IMR-90 (cell line): ENCODE measurements at regions not wholly inside any gene's neighbourhood (a gene's known extent, or its start where the extent isn't known, plus 50 kb on each side); places are given as distances from the start of the nearest gene placed in this dataset.

Source experiments
- ATAC-seq: fragments of 200-7000 bp; cut with Tn5 transposase; 2 replicates; pipeline ENCODE4 v1.9.1; 2020; ENCODE audit warnings: low read depth, mild to moderate bottlenecking, moderate library complexity
- BruUV-seq: library from RNA; stranded (reverse); fragments of 400-500 nt; replicated peaks from 2 replicates; lab custom pipeline; 2021; lab: Mats Ljungman, UMichigan
- CTCF ChIA-PET: fragments of 300-600 bp; formaldehyde crosslinking; extraction: SDS; loops from one replicate; lab custom pipeline; 2021; ENCODE audit warnings: antibody characterized with exemption; lab: Yijun Ruan, JAX
- POLR2A ChIA-PET: fragments of 300-600 bp; sonication (Branson Sonifier 250); formaldehyde crosslinking; loops from one replicate; lab custom pipeline; 2022; ENCODE audit warnings: antibody characterized with exemption; ENCODE audit not compliant: unreplicated experiment; lab: Charles Lee
- DNase-seq: peaks from one replicate; pipeline ENCODE4 v3.0.0; 2013
- H2AFZ ChIP-seq: replicated peaks from 2 replicates; pipeline ENCODE3; 2013; ENCODE audit warnings: low read length, mild to moderate bottlenecking; ENCODE audit not compliant: poor library complexity
- H2AK5ac ChIP-seq: 2 replicates; pipeline ENCODE4 v1.6.1; 2013; ENCODE audit warnings: low read depth, low read length, inconsistent platforms
- H2AK9ac ChIP-seq: replicated peaks from 2 replicates; pipeline ENCODE3; 2013; ENCODE audit warnings: mild to moderate bottlenecking, low read depth, low read length, moderate library complexity; ENCODE audit not compliant: poor library complexity
- H2BK120ac ChIP-seq: 2 replicates; pipeline ENCODE4 v1.6.1; 2013; ENCODE audit warnings: low read depth, low read length, inconsistent platforms
- H2BK15ac ChIP-seq: 3 replicates; pipeline ENCODE4 v1.6.1; 2013; ENCODE audit warnings: low read depth, low read length, inconsistent platforms
- H2BK20ac ChIP-seq: 2 replicates; pipeline ENCODE4 v1.6.1; 2013; ENCODE audit warnings: low read depth, mild to moderate bottlenecking, inconsistent platforms, low read length, moderate library complexity
- H2BK5ac ChIP-seq: 2 replicates; pipeline ENCODE4 v1.6.1; 2013; ENCODE audit warnings: mild to moderate bottlenecking, low read depth, low read length, inconsistent platforms; ENCODE audit not compliant: poor library complexity, severe bottlenecking
- H3K14ac ChIP-seq: replicated peaks from 2 replicates; pipeline ENCODE4 v1.6.1; 2013; ENCODE audit warnings: low read depth, low read length, inconsistent platforms
- H3K18ac ChIP-seq: 2 replicates; pipeline ENCODE4 v1.6.1; 2013; ENCODE audit warnings: low read depth, low read length, control low read depth
- H3K23ac ChIP-seq: 2 replicates; pipeline ENCODE4 v1.6.1; 2013; ENCODE audit warnings: low read depth, low read length, inconsistent platforms
- H3K27ac ChIP-seq: 2 replicates; pipeline ENCODE4 v1.5.1; 2013; ENCODE audit warnings: mild to moderate bottlenecking, control low read depth, low read length; ENCODE audit not compliant: insufficient read depth
- H3K27me3 ChIP-seq: 2 replicates; pipeline ENCODE4 v1.6.1; 2013; ENCODE audit warnings: low read length; ENCODE audit not compliant: control insufficient read depth, insufficient read depth
- H3K36me3 ChIP-seq: 2 replicates; pipeline ENCODE4 v1.6.1; 2013; ENCODE audit warnings: low read length, mixed read lengths; ENCODE audit not compliant: control insufficient read depth, insufficient read depth
- H3K4ac ChIP-seq: 2 replicates; pipeline ENCODE4 v1.6.1; 2013; ENCODE audit warnings: low read depth, low read length, inconsistent platforms
- H3K4me1 ChIP-seq: 2 replicates; pipeline ENCODE4 v1.6.1; 2013; ENCODE audit warnings: low read length, mixed read lengths; ENCODE audit not compliant: control insufficient read depth, insufficient read depth
- H3K4me2 ChIP-seq: 2 replicates; pipeline ENCODE4 v1.6.1; 2013; ENCODE audit warnings: low read depth, mild to moderate bottlenecking, control low read depth, low read length, moderate library complexity
- H3K4me3 ChIP-seq: 2 replicates; pipeline ENCODE4 v1.5.1; 2013; ENCODE audit warnings: low read depth, mild to moderate bottlenecking, control low read depth, low read length, moderate library complexity; ENCODE audit not compliant: insufficient read depth
- H3K56ac ChIP-seq: 2 replicates; pipeline ENCODE4 v1.6.1; 2013; ENCODE audit warnings: low read length, inconsistent platforms; ENCODE audit not compliant: insufficient read depth; ENCODE audit errors: extremely low read depth
- H3K79me1 ChIP-seq, 2 experiments: 2 replicates each; pipeline ENCODE4 v1.6.1; 2013; ENCODE audit warnings: low read length in 2 of 2, inconsistent platforms in 1 of 2, low read depth in 1 of 2
- H3K9ac ChIP-seq: 2 replicates; pipeline ENCODE4 v1.6.1; 2013; ENCODE audit warnings: low read depth, low read length, control low read depth
- H3K9me1 ChIP-seq: 2 replicates; pipeline ENCODE4 v1.6.1; 2013; ENCODE audit warnings: low read length, inconsistent platforms; ENCODE audit not compliant: insufficient read depth
- H3K9me3 ChIP-seq: 2 replicates; pipeline ENCODE4 v1.6.1; 2013; ENCODE audit warnings: low read length; ENCODE audit not compliant: control insufficient read depth, insufficient read depth
- H4K20me1 ChIP-seq: 2 replicates; pipeline ENCODE4 v1.6.1; 2013; ENCODE audit warnings: low read length, inconsistent platforms; ENCODE audit not compliant: insufficient read depth
- H4K5ac ChIP-seq: 2 replicates; pipeline ENCODE4 v1.6.1; 2013; ENCODE audit warnings: mild to moderate bottlenecking, low read depth, low read length, control low read depth
- H4K8ac ChIP-seq, 2 experiments: 2 replicates each; pipeline ENCODE4 v1.6.1; 2013; ENCODE audit warnings: low read depth in 2 of 2, low read length in 2 of 2, control low read depth in 1 of 2, inconsistent platforms in 1 of 2
- H4K91ac ChIP-seq: 2 replicates; pipeline ENCODE4 v1.6.1; 2013; ENCODE audit warnings: low read depth, low read length, inconsistent platforms; ENCODE audit not compliant: insufficient read depth
- BHLHE40 ChIP-seq: fragments of 150-350 bp; IDR thresholded peaks from 2 replicates; pipeline ENCODE4 v1.6.1; 2016; ENCODE audit warnings: mild to moderate bottlenecking, low read depth, low read length
- CEBPB ChIP-seq: IDR thresholded peaks from 2 replicates; pipeline ENCODE4 v1.6.1; 2012; ENCODE audit warnings: low read depth, low read length, improper control_type of control experiment
- CHD1 ChIP-seq: IDR thresholded peaks from 2 replicates; pipeline ENCODE4 v1.6.1; 2012; ENCODE audit warnings: low read depth, low read length, improper control_type of control experiment
- CTCF ChIP-seq: conservative IDR thresholded peaks from 2 replicates; pipeline ENCODE4 v1.5.1; 2012; ENCODE audit warnings: mild to moderate bottlenecking, low read depth, low read length, improper control_type of control experiment
- ELK1 ChIP-seq: fragments of 150-350 bp; IDR thresholded peaks from 2 replicates; pipeline ENCODE4 v1.6.1; 2016; ENCODE audit warnings: low read depth, mild to moderate bottlenecking, low read length, moderate library complexity, borderline replicate concordance
- FOS ChIP-seq: fragments of 150-350 bp; IDR thresholded peaks from 2 replicates; pipeline ENCODE4 v1.6.1; 2016; ENCODE audit warnings: low read depth, low read length
- MAFK ChIP-seq: IDR thresholded peaks from 2 replicates; pipeline ENCODE4 v1.6.1; 2012; ENCODE audit warnings: low read depth, low read length, improper control_type of control experiment
- MAZ ChIP-seq: IDR thresholded peaks from 2 replicates; pipeline ENCODE4 v1.6.1; 2012; ENCODE audit warnings: low read depth, mild to moderate bottlenecking, low read length, improper control_type of control experiment, moderate library complexity, borderline replicate concordance
- MXI1 ChIP-seq: IDR thresholded peaks from 2 replicates; pipeline ENCODE4 v1.6.1; 2012; ENCODE audit warnings: low read depth, mild to moderate bottlenecking, low read length, moderate library complexity, borderline replicate concordance
- NFE2L2 ChIP-seq: fragments of 150-350 bp; IDR thresholded peaks from 2 replicates; pipeline ENCODE4 v1.6.1; 2016; ENCODE audit warnings: low read depth, mild to moderate bottlenecking, low read length
- POLR2A ChIP-seq: IDR thresholded peaks from 2 replicates; pipeline ENCODE4 v1.6.1; 2012; ENCODE audit warnings: mild to moderate bottlenecking, low read depth, low read length
- RAD21 ChIP-seq: IDR thresholded peaks from 2 replicates; pipeline ENCODE4 v1.6.1; 2012; ENCODE audit warnings: low read length, improper control_type of control experiment
- RCOR1 ChIP-seq: IDR thresholded peaks from 2 replicates; pipeline ENCODE4 v1.6.1; 2012; ENCODE audit warnings: mild to moderate bottlenecking, low read length, improper control_type of control experiment; ENCODE audit not compliant: insufficient replicate concordance
- RFX5 ChIP-seq: IDR thresholded peaks from 2 replicates; pipeline ENCODE4 v1.8.0; 2012; ENCODE audit warnings: low read depth, mild to moderate bottlenecking, low read length, moderate library complexity
- SMC3 ChIP-seq: fragments of 150-350 bp; IDR thresholded peaks from 2 replicates; pipeline ENCODE4 v1.6.1; 2016; ENCODE audit warnings: low read depth, mild to moderate bottlenecking, antibody characterized with exemption, low read length, moderate library complexity
- USF2 ChIP-seq: fragments of 150-350 bp; IDR thresholded peaks from 2 replicates; pipeline ENCODE4 v1.6.1; 2017; ENCODE audit warnings: mild to moderate bottlenecking, antibody characterized with exemption, low read length, low read depth
- WGBS, 2 experiments: methylation state at CpG; one replicate each; pipeline versions ENCODE4 v1.1.5 to v1.1.7; 2013; ENCODE audit warnings: missing lambda C conversion rate in 2 of 2; ENCODE audit not compliant: insufficient read length in 1 of 2; ENCODE audit errors: extremely low coverage in 2 of 2; 5-methylcytosine and 5-hydroxymethylcytosine counted together
- dilution Hi-C: fragments of 300-500 bp; cut with HindIII; formaldehyde crosslinking; loops from one replicate; pipeline ENCODE4 v1.14.3; 2018; ENCODE audit warnings: low sequenced_read_pairs; ENCODE audit not compliant: unreplicated experiment
- in situ Hi-C: fragments of 300-500 bp; cut with MboI; formaldehyde crosslinking; loops from 3 replicates; pipeline ENCODE4 v1.14.3; 2019; ENCODE audit warnings: low sequenced_read_pairs, inconsistent platforms, mixed read lengths
- intact Hi-C: fragments of 100-400 bp; cut with micrococcal nuclease; formaldehyde crosslinking; loops from 2 replicates; pipeline ENCODE4 v1.10.0; 2022

DNA sequence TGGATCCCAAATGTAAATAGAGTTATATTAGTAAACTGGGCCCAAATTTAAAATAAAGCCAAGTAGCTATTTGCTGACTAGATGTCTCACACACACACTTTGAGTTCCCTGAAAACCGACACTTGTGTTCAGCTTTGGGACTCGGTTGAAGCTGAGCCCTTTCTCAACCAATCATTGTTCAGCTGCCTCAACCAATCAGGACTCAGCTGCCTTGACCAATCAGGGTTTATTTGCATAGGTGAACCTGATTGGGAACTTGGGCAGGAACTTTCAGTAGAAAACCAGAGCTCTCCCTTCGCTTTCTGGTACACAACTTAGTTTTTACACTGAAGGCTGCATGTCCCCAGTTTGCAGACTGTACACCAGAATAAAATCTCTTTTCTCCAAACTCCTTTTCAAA lies 301.7 kb downstream of the FOXA2 start:
- in situ Hi-C loops: no loop called here
- no TSS peak for BruUV-seq
- Histone ChIP-seq H2AK9ac (no peak overlapping the region), H2BK15ac (no peak overlapping the region), H2AFZ (no peak overlapping the region), H4K5ac (no peak overlapping the region), H3K18ac (no peak overlapping the region), H4K91ac (no peak overlapping the region), H4K20me1 (no peaks in the 10 kb centered on the region), H3K9me1 (no peaks in the 10 kb centered on the region), H3K4me3 (no peak overlapping the region), H3K9me3 (peaks cover 14% of the 10 kb centered on the region), H2BK20ac (no peak overlapping the region), H2BK5ac (no peak overlapping the region), H4K8ac (no peak overlapping the region), H3K27ac (no peak overlapping the region), H3K79me1 (no peaks in the 10 kb centered on the region), H3K9ac (no peak overlapping the region), H3K36me3 (no peaks in the 10 kb centered on the region), H3K4me2 (no peak overlapping the region), H3K27me3 (no peaks in the 10 kb centered on the region), H3K14ac (no peak overlapping the region), H3K56ac (no peak overlapping the region), H3K4me1 (no peaks in the 10 kb centered on the region), H3K23ac (no peak overlapping the region), H2AK5ac (no peak overlapping the region), H2BK120ac (no peak overlapping the region), H3K4ac (no peak overlapping the region)
- intact Hi-C loops: no loop called here
- no peak for DNase-seq
- CTCF ChIA-PET: no interaction called here
- 0% methylated on average over 1 of the region's 3 CpGs; no CpG with 5 or more reads in 1 of the 2 experiments for WGBS, 2 experiments
- POLR2A ChIA-PET: no interaction called here
- TF ChIP-seq CEBPB (no peak), CTCF (no peak), USF2 (no peak), MAZ (no peak), NFE2L2 (no peak), RFX5 (no peak), CHD1 (no peak), ELK1 (no peak), SMC3 (no peak), MXI1 (no peak), POLR2A (no peak), RCOR1 (no peak), MAFK (no peak), RAD21 (no peak), FOS (no peak), BHLHE40 (no peak)
- no peak for ATAC-seq
- dilution Hi-C loops: no loop called here
